NB4 (cell line): ENCODE measurements at regions not wholly inside any gene's neighbourhood (a gene's known extent, or its start where the extent isn't known, plus 50 kb on each side); places are given as distances from the start of the nearest gene placed in this dataset.

Experiments used
- POLR2A ChIP-seq: IDR thresholded peaks from 2 replicates; pipeline ENCODE4 v1.6.1; 2011; ENCODE audit warnings: mild to moderate bottlenecking; ENCODE audit not compliant: insufficient read length; ENCODE audit errors: extremely low read depth
- TF ChIP-seq, protein P1 (sequence below): IDR thresholded peaks from one replicate; pipeline ENCODE4 v1.5.1; 2012; ENCODE audit warnings: low read depth, low read length

DNA sequence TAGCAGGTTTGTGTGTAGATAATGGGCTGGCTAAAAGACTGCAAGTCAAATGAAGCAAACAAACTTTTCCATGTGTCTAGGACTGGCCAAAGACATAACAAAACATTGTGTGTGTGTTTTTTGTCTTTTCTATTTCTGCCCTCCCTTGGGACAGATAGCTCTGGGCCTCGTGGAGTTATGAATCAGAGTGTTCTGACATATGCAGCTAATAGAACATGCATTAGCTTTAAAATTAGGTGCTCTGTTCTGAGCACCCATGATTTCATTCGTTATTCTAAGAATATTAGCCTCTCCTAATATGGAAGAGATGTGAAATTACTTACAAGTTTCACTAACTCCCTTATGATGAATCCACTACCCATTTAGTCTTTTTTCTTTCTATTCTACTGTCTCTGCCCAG lies 367.3 kb upstream of the PAPPA start:
- TF ChIP-seq, protein P1, sequence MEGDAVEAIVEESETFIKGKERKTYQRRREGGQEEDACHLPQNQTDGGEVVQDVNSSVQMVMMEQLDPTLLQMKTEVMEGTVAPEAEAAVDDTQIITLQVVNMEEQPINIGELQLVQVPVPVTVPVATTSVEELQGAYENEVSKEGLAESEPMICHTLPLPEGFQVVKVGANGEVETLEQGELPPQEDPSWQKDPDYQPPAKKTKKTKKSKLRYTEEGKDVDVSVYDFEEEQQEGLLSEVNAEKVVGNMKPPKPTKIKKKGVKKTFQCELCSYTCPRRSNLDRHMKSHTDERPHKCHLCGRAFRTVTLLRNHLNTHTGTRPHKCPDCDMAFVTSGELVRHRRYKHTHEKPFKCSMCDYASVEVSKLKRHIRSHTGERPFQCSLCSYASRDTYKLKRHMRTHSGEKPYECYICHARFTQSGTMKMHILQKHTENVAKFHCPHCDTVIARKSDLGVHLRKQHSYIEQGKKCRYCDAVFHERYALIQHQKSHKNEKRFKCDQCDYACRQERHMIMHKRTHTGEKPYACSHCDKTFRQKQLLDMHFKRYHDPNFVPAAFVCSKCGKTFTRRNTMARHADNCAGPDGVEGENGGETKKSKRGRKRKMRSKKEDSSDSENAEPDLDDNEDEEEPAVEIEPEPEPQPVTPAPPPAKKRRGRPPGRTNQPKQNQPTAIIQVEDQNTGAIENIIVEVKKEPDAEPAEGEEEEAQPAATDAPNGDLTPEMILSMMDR, result no peak
- TF ChIP-seq POLR2A, result no peak
